K562 (cell line): ENCODE measurements at regions not wholly inside any gene's neighbourhood (a gene's known extent, or its start where the extent isn't known, plus 50 kb on each side); places are given as distances from the start of the nearest gene placed in this dataset.

ENCODE experiments used
- ARID1B ChIP-seq: fragments of 450-650 bp; IDR thresholded peaks from 2 replicates; pipeline ENCODE4 v1.6.1; 2016; ENCODE audit warnings: antibody characterized with exemption, mild to moderate bottlenecking, inconsistent platforms
- CHD7 ChIP-seq: fragments of 200-600 bp; sonication (generic); IDR thresholded peaks from one replicate; pipeline ENCODE4 v1.6.1; 2012; ENCODE audit warnings: mild to moderate bottlenecking, low read depth, low read length, inconsistent platforms
- GABPB1 ChIP-seq: sonication (generic); formaldehyde crosslinking; IDR thresholded peaks from 2 replicates; pipeline ENCODE4 v1.8.0; 2022; ENCODE audit warnings: mild to moderate bottlenecking, missing genetic modification reagents
- KDM5B ChIP-seq: fragments of 200-600 bp; sonication (generic); IDR thresholded peaks from 2 replicates; pipeline ENCODE4 v1.6.1; 2012; ENCODE audit warnings: low read depth, mild to moderate bottlenecking, moderate library complexity, low read length, control low read depth, inconsistent platforms; ENCODE audit not compliant: insufficient replicate concordance
- NBN ChIP-seq: fragments of 450-650 bp; IDR thresholded peaks from 2 replicates; pipeline ENCODE4 v1.6.1; 2016; ENCODE audit warnings: low read depth, mild to moderate bottlenecking
- OTX1 ChIP-seq: fragments of 450-650 bp; formaldehyde crosslinking; IDR thresholded peaks from 2 replicates; pipeline ENCODE4 v1.4.0; 2022; ENCODE audit warnings: mild to moderate bottlenecking
- RBM34 ChIP-seq: fragments of 200-400 bp; formaldehyde crosslinking; IDR thresholded peaks from 2 replicates; pipeline ENCODE4 v1.6.1; 2018; ENCODE audit warnings: low read length, borderline replicate concordance; ENCODE audit not compliant: insufficient read depth
- SRSF7 ChIP-seq: fragments of 200-400 bp; formaldehyde crosslinking; optimal IDR thresholded peaks from 2 replicates; pipeline ENCODE3; 2017; ENCODE audit warnings: mild to moderate bottlenecking, low read depth, low read length
- TARDBP ChIP-seq: fragments of 450-650 bp; IDR thresholded peaks from 2 replicates; pipeline ENCODE4 v1.6.1; 2016
- ZBED1 ChIP-seq: IDR thresholded peaks from 2 replicates; pipeline ENCODE4 v1.6.1; 2014
- ZNF282 ChIP-seq: sonication (generic); formaldehyde crosslinking; IDR thresholded peaks from 2 replicates; pipeline ENCODE4 v1.8.1; 2023; ENCODE audit warnings: missing genetic modification reagents
- ZNF512 ChIP-seq: IDR thresholded peaks from 2 replicates; pipeline ENCODE4 v1.6.1; 2016; ENCODE audit warnings: missing genetic modification characterization, missing compliant biosample characterization

GRCh38 chr2:171244466-171244969, 83.8 kb upstream of the TLK1 start (continued):
- TF ChIP-seq CHD7: no peak
- TF ChIP-seq NBN: no peak
- TF ChIP-seq ZNF282 (CRISPR knock-in tag): no peak
- no peak for TF ChIP-seq ZNF512
- TF ChIP-seq RBM34: no peak
- no peak for TF ChIP-seq SRSF7
- TF ChIP-seq ARID1B: peak; percentile 71
- no peak for TF ChIP-seq KDM5B
- no peak; the same call in 1 of the 2 replicates for TF ChIP-seq OTX1 (CRISPR knock-in tag)
- TF ChIP-seq ZBED1: no peak
- no peak for TF ChIP-seq TARDBP
- TF ChIP-seq GABPB1 (CRISPR knock-in tag): no peak
